ENCODE measurements at regions not wholly inside any gene's neighbourhood (a gene's known extent, or its start where the extent isn't known, plus 50 kb on each side); places are given as distances from the start of the nearest gene placed in this dataset.

DNA sequence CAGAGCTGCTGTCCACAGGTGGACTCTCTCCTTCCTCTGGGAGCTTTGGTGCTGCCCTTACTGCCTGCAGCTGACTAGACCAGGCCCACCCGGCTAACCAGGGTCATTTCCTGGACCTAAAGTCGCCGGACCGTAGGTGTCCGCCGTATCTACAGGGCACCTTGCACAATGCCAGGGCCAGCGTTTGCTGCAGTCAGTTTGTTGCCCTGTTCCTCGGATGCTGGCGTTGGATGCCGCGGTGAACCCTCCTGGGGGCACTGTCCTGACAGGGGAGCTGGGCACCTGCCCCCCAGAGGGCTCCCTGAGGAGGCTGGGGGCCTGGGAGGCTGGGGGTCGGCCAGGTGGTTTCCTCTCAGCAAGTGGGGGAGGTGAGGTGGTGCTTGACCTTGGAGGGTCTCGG lies 96.6 kb downstream of the UNCX start:
- TF ChIP-seq EP300 (IDR thresholded peaks at IDR 0.05; ENCODE audit: low read depth) (no peak), CTCF (IDR thresholded peaks at IDR 0.05) (no peak)
